HL-60 (cell line): ENCODE measurements at regions not wholly inside any gene's neighbourhood (a gene's known extent, or its start where the extent isn't known, plus 50 kb on each side); places are given as distances from the start of the nearest gene placed in this dataset.

Source experiments
- CTCF ChIP-seq: IDR thresholded peaks from one replicate; pipeline ENCODE4 v1.5.1; 2011; ENCODE audit warnings: low read length, control low read depth, inconsistent platforms; ENCODE audit not compliant: insufficient read depth
- GABPA ChIP-seq: IDR thresholded peaks from 2 replicates; pipeline ENCODE4 v1.6.1; 2012; ENCODE audit warnings: low read depth

GRCh38 chr22:26939466-26939865, 282.1 kb downstream of the MIAT start:
- TF ChIP-seq CTCF (no peak), GABPA (no peak)
